ENCODE measurements at regions not wholly inside any gene's neighbourhood (a gene's known extent, or its start where the extent isn't known, plus 50 kb on each side); places are given as distances from the start of the nearest gene placed in this dataset.
"Not testable (repeated sequence)": the region's sequence is repeated elsewhere in the genome, so short reads cannot be mapped to it uniquely, and the experiment has no call there.

DNA sequence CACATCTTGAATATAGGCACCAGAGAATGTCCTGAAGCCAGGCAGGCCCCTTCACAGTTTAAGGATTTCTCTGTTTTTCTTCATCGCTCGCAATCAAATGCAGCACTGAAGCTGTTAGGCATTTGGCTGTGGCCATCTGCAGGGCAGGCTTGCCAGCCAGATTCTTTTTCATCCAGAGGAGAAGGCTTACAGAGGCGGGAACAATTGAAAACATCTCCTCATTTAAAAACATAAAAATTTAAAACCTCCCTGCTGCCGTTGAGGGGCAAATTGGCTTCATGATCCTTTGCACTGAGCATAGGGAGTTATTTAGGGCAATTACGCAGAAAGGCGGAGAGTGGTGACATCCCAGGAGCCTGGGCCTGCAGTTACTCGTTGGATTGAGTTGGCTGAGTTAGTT, 500.0 kb downstream of the TYW1 start (continued):
- no peak for TF ChIP-seq ZNF462 (CRISPR knock-in tag; IDR thresholded peaks at IDR 0.05)
- TF ChIP-seq EZH2phosphoT487 (IDR thresholded peaks at IDR 0.05; ENCODE audit: unreplicated experiment) = no peak
- TF ChIP-seq, protein P1, sequence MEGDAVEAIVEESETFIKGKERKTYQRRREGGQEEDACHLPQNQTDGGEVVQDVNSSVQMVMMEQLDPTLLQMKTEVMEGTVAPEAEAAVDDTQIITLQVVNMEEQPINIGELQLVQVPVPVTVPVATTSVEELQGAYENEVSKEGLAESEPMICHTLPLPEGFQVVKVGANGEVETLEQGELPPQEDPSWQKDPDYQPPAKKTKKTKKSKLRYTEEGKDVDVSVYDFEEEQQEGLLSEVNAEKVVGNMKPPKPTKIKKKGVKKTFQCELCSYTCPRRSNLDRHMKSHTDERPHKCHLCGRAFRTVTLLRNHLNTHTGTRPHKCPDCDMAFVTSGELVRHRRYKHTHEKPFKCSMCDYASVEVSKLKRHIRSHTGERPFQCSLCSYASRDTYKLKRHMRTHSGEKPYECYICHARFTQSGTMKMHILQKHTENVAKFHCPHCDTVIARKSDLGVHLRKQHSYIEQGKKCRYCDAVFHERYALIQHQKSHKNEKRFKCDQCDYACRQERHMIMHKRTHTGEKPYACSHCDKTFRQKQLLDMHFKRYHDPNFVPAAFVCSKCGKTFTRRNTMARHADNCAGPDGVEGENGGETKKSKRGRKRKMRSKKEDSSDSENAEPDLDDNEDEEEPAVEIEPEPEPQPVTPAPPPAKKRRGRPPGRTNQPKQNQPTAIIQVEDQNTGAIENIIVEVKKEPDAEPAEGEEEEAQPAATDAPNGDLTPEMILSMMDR (conservative IDR thresholded peaks at IDR 0.05; ENCODE audit: low read depth in 2 of 2) = no peak

DNA sequence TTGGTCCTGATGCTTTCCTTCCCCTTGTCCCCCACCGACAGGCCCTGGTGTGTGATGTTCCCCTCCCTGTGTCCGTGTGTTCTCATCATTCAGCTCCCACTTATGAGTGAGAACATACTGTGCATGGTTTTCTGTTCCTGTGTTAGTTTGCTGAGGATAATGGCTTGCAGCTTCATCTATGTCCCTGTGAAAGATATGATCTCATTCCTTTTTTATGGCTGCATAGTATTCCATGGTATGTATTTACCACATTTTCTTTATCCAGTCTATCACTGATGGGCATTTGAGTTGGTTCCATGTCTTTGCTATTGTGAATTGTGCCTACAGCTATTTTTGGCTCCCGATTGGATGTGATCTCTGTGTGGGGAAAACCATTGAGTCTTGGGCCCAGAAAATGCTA, 501.3 kb downstream of the TYW1 start:
- not testable (repeated sequence) for H3F3A ChIP-seq (replicated peaks; ENCODE audit: low read depth); ATAC-seq; DNase-seq (ENCODE audit: low spot score); H3K4me1 ChIP-seq (ENCODE audit: insufficient read depth); H3K27ac ChIP-seq (ENCODE audit: low read depth); H3K79me2 ChIP-seq (replicated peaks; ENCODE audit: insufficient read depth); H3K27ac Mint-ChIP-seq; H3K27me3 ChIP-seq (ENCODE audit: insufficient read depth); H3K4me1 Mint-ChIP-seq; H3K4me3 ChIP-seq; H3K27me3 Mint-ChIP-seq (ENCODE audit: insufficient read depth, low read depth, poor library complexity); H4K20me1 ChIP-seq (replicated peaks; ENCODE audit: insufficient read depth); H3K4me3 Mint-ChIP-seq; H3K9me2 ChIP-seq (ENCODE audit: insufficient read depth); H3K4me2 ChIP-seq; H3K36me3 ChIP-seq (ENCODE audit: insufficient read depth); H2AFZ ChIP-seq
- peaks cover 54% of the 10 kb centered on the region for H3K36me3 Mint-ChIP-seq (ENCODE audit: low read depth)
- peaks cover 95% of the 10 kb centered on the region for H3K9me3 Mint-ChIP-seq
